ENCODE measurements at regions not wholly inside any gene's neighbourhood (a gene's known extent, or its start where the extent isn't known, plus 50 kb on each side); places are given as distances from the start of the nearest gene placed in this dataset.
"Not testable (repeated sequence)": the region's sequence is repeated elsewhere in the genome, so short reads cannot be mapped to it uniquely, and the experiment has no call there.

- DNase-seq (ENCODE audit: low read depth): peak; percentile 26
Observed at GRCh38 chr7:51577390-51577789, 260.8 kb upstream of the COBL start.

- DNase-seq (ENCODE audit: low read depth): no peak
Observed at GRCh38 chr7:51569581-51569980, 253.0 kb upstream of the COBL start.

- DNase-seq (ENCODE audit: low read depth): no peak
Observed at GRCh38 chr7:51569176-51569575, 252.6 kb upstream of the COBL start.

- no peak for DNase-seq (ENCODE audit: low read depth)
Observed at GRCh38 chr7:51551070-51551469, 234.5 kb upstream of the COBL start.

- DNase-seq (ENCODE audit: low read depth): peak; percentile 79
Observed at GRCh38 chr7:51545131-51545530, 228.5 kb upstream of the COBL start.

- DNase-seq (ENCODE audit: low read depth): peak; percentile 51
Observed at GRCh38 chr7:51543801-51544553, 227.4 kb upstream of the COBL start.

GRCh38 chr7:51540906-51541305 lies 224.3 kb upstream of the COBL start:
- not testable (repeated sequence) for DNase-seq (ENCODE audit: low read depth)

GRCh38 chr7:51539840-51540239 lies 223.2 kb upstream of the COBL start:
- DNase-seq (ENCODE audit: low read depth): no peak

GRCh38 chr7:51528172-51528571 lies 211.6 kb upstream of the COBL start:
- DNase-seq (ENCODE audit: low read depth): no peak

- no peak for DNase-seq (ENCODE audit: low read depth)
Observed at GRCh38 chr7:51521694-51522312, 205.2 kb upstream of the COBL start.

- DNase-seq (ENCODE audit: low read depth): no peak
Observed at GRCh38 chr7:51521054-51521453, 204.4 kb upstream of the COBL start.

GRCh38 chr7:51518646-51519045 lies 202.0 kb upstream of the COBL start:
- DNase-seq (ENCODE audit: low read depth): no peak

GRCh38 chr7:51517187-51517586 lies 200.6 kb upstream of the COBL start:
- DNase-seq (ENCODE audit: low read depth): no peak

- no peak for DNase-seq (ENCODE audit: low read depth)
Observed at GRCh38 chr7:51501620-51502019, 185.0 kb upstream of the COBL start.

- DNase-seq (ENCODE audit: low read depth): no peak
Observed at GRCh38 chr7:51482976-51483375, 166.4 kb upstream of the COBL start.

GRCh38 chr7:51481421-51481820 lies 164.8 kb upstream of the COBL start:
- DNase-seq (ENCODE audit: low read depth): no peak

- no peak for DNase-seq (ENCODE audit: low read depth)
Observed at GRCh38 chr7:51477819-51478218, 161.2 kb upstream of the COBL start.

- DNase-seq (ENCODE audit: low read depth): no peak
Observed at GRCh38 chr7:51477323-51477722, 160.7 kb upstream of the COBL start.

- no peak for DNase-seq (ENCODE audit: low read depth)
Observed at GRCh38 chr7:51476026-51476425, 159.4 kb upstream of the COBL start.

GRCh38 chr7:51472873-51473272 lies 156.3 kb upstream of the COBL start:
- DNase-seq (ENCODE audit: low read depth): no peak

GRCh38 chr7:51471981-51472296 lies 155.3 kb upstream of the COBL start:
- DNase-seq (ENCODE audit: low read depth): no peak

GRCh38 chr7:51471210-51471980 lies 154.8 kb upstream of the COBL start:
- DNase-seq (ENCODE audit: low read depth): no peak
